GM12891 (cell line): ENCODE measurements at regions not wholly inside any gene's neighbourhood (a gene's known extent, or its start where the extent isn't known, plus 50 kb on each side); places are given as distances from the start of the nearest gene placed in this dataset.

ENCODE experiments used
- PAX5 ChIP-seq: IDR thresholded peaks from 2 replicates; pipeline ENCODE4 v1.6.1; 2011; ENCODE audit warnings: low read length, moderate library complexity, mild to moderate bottlenecking; ENCODE audit not compliant: insufficient read depth, severe bottlenecking
- POLR2A ChIP-seq: IDR thresholded peaks from 2 replicates; pipeline ENCODE4 v1.6.1; 2011; ENCODE audit warnings: low read depth, low read length, control low read depth
- POLR2AphosphoS5 ChIP-seq: IDR thresholded peaks from 2 replicates; pipeline ENCODE4 v1.6.1; 2011; ENCODE audit warnings: low read depth, low read length, control low read depth
- POU2F2 ChIP-seq: IDR thresholded peaks from 2 replicates; pipeline ENCODE4 v1.6.1; 2011; ENCODE audit warnings: low read depth, mild to moderate bottlenecking, control low read depth, low read length, moderate library complexity
- TAF1 ChIP-seq: IDR thresholded peaks from 2 replicates; pipeline ENCODE4 v1.6.1; 2011; ENCODE audit warnings: low read depth, low read length, control low read depth

GRCh38 chr10:42995537-42995936, 81.3 kb upstream of the RET start:
- TF ChIP-seq POLR2A (no peak), POLR2AphosphoS5 (no peak), POU2F2 (no peak), TAF1 (no peak), PAX5 (no peak)
